B cell (primary cell): ENCODE measurements at regions not wholly inside any gene's neighbourhood (a gene's known extent, or its start where the extent isn't known, plus 50 kb on each side); places are given as distances from the start of the nearest gene placed in this dataset.

ENCODE experiments used
- CTCF ChIP-seq: fragments of 200-600 bp; IDR thresholded peaks from one replicate; pipeline ENCODE4 v1.8.0; 2022; ENCODE audit warnings: antibody characterized with exemption, mild to moderate bottlenecking
- EZH2 ChIP-seq: IDR thresholded peaks from 2 replicates; pipeline ENCODE4 v1.6.1; 2012; ENCODE audit warnings: borderline replicate concordance, low read depth, mild to moderate bottlenecking, moderate library complexity, low read length; ENCODE audit not compliant: insufficient read depth, poor library complexity, severe bottlenecking

- TF ChIP-seq CTCF: no peak
- TF ChIP-seq EZH2: no peak
Observed at GRCh38 chr2:34365512-34365911, 766.4 kb upstream of the FAM98A start.
